Putamen (tissue), 1 donor: ENCODE measurements at regions not wholly inside any gene's neighbourhood (a gene's known extent, or its start where the extent isn't known, plus 50 kb on each side); places are given as distances from the start of the nearest gene placed in this dataset.

ENCODE experiments used
- DNase-seq: peaks from one replicate; pipeline ENCODE4 v3.0.0-alpha.2; 2016; ENCODE audit warnings: low spot score

DNA sequence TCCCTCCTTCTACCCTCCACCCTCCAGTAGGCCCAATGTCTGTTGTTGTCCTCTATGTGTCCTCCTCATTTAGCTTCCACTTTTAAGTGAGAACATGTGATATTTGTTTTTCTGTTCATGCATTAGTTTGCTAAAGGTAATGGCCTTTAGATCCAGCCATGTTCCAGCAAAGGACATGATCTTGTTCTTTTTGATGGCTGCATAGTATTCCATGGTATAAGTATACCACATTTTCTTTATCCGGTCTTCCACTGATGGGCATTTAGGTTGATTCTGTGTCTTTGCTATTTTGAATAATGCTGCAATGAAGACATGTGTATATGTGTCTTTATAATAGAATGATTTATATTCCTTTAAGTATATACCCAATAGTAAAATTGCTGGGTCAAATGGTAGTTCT lies 232.5 kb upstream of the PRR16 start:
- no peak for DNase-seq

DNA sequence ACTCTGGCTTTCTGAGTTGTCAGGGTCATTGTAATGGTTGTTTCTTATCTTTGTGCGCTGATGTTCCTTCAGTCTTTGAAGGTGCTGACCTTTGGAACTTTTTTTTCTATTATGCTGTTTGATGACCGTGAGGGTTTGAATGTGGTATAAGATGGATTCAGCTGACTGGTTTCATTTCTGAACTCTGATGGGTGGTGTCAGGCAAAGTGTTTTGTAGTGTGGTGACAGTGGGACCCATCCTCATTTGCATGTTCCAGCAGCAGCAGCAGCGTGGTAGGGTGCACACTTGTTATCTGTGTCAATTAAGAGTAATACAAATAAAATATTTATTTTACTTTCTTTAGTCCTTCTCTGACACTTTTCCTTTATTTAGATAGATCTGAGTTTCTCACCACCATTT lies 227.7 kb upstream of the PRR16 start:
- DNase-seq, result no peak

DNA sequence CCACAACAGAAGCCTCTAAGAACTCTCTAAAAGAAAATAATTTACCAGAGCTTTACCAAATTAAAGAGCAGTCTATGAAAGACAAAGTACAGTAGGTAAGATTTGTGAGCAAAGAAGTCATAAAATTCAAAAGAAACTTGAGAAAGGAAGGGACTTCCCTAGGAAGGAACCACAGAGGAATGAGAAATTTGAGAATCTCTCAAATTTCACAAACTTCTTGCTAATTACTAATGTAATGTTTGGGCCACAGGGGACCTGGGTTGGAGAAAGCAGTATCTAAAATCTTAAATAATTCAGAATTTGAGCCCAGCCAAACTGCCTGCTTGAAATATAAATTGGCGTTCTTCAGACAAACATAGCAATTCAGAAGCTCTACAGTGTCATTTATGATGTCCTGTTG lies 225.0 kb upstream of the PRR16 start:
- DNase-seq, result no peak

DNA sequence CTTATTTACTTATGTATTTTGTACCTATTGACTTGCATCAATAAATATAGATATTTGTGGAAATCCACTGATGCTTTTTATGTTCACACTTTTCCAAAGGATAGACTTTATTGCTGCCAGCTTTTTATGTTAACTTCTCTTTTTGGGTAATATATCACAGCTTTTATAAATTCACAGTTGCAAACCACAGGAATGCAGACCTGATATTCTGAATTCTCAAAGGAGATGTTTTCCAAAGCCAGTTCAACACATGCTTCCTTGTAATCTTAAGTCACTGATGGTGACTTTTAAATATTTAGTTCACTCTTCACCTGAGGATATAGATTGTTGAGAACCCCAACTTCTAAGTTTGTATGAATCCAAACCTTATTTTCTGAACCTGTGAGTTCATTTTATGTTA lies 223.4 kb upstream of the PRR16 start:
- no peak for DNase-seq

DNA sequence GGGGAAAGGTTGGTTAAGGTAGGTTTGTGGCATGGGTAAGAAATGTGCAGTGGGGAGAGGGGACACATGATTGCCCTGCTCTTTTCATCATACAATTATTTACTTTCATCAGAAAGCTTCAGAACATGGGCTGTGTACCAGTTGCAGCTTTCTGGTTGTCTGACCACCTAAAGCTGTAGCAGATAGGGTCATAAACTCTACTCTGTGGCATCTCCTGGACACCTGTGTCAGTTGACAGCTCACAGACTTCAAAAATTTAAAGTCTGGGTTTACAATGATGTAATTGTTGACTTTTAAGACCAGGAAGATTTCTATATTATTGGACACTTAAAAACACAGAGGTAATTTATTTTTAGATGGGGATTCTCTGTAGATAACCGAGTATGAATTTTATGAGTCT lies 222.7 kb upstream of the PRR16 start:
- DNase-seq, result no peak

DNA sequence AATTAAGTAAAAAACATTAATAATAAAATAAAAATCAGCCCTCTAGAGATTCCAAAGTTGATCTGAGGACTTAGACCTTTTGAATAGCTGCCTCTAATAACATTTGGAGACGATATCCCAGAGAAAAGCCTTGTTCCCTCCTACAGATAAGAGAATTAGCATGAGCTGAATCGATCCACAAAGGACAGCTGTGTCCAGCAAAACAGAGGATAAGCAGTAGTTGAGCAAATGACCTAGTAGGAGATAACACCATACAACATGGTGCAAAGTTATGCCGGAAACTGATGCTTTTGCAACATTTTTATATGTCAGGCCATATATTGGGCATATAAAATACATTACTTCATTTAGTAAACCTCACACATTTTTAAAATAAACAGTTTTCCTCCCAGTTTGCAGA lies 212.2 kb upstream of the PRR16 start:
- no peak for DNase-seq

DNA sequence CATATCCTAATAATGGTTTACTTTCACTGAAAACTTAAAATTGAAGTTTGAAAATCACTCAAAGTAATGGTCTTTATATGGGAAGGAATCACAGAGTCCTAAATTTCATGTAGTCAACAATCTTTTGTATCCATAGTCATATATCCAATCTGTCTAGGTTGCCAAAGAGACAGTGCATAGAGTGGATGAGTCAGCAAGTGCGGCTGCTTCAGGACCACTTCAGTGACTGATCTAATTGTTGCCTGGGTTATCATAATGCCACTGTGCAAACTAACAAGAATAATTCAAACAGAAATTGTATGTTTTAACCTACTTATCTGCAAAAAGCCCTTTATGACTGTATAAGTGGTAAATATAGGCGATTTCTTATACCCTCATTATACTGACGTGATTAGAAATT lies 211.3 kb upstream of the PRR16 start:
- DNase-seq, result no peak

DNA sequence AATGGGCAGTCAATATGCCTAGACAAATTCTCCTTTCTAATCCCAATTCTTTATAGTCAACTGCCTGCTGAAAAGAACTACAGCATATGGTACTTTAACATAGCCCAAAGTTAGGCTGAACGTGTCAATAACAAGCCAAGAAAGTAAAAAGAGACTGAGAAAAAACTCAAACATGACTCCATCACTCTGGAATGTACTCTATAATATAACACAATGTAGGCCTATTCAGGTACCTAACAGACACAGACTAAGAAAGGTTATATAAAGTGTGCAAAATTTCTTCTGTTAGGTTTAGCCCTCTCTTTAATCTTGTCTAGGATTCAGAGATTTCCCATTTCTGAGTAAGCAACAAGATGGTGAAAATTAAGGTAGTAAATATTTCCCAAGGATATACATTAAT lies 209.7 kb upstream of the PRR16 start:
- DNase-seq, result no peak

DNA sequence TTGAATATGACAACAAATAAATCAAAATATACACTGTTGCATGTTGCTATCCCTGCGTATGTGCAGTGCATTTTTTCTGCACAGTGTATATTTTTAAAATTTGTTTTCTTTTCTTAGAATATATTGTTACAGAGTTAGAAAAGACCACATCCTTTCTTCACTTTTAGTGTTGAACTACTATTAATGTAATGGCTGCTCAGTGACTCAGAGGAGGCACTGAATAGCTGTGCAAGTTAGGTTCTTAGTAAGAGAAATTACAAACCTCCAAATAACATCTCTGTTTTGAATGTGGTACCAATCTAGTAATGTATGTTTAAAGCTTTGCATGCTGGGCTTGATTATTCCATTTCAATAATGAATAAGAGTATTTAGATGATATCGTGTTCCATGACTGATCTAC lies 208.9 kb upstream of the PRR16 start:
- DNase-seq, result no peak

DNA sequence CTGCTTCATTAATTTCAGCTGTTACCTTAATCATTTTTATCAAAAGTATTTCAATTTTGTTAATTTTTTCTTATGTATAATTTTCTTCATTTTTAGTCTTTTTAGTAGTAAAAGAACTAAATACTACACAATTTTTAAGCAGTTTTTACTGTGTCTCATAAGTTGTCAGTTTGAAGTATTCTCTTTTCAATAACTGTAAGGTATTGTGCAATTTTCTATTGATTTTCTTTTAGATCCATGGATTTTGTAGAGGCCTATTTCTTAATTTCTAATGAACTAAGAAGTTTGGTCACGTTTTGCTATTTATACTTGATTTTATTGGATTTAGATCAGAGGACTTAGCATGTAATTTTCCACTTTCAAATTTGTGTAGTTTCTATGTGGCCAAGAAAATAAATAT lies 207.7 kb upstream of the PRR16 start:
- no peak for DNase-seq

DNA sequence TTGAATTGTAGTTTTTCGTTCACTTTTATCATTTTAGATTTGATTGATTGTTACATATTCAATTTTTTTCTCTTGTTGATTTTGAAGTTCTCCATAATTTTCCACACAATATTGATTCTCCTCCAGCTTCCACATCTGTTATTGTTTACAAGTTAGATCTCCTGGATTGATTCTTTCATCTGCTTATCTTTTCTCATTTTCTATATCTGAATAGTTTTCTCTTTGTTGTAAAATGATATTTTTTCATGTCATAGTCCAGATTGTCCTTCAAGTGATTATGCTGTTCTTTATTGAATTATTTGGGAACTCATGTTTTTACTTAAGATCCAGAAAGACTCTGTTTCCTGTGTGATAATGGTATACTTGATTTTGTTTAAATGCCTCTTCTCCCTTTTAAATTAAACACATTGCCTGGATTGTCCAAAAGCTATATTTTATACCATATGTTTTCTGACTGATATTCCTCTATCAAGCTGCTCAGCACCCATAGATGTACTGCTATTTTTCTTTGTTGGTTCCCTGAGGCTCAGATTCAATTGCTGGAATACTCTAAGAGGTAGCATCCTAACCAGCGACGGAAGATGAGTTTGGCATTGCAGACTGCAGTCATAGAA lies 206.6 kb upstream of the PRR16 start:
- no peak for DNase-seq

DNA sequence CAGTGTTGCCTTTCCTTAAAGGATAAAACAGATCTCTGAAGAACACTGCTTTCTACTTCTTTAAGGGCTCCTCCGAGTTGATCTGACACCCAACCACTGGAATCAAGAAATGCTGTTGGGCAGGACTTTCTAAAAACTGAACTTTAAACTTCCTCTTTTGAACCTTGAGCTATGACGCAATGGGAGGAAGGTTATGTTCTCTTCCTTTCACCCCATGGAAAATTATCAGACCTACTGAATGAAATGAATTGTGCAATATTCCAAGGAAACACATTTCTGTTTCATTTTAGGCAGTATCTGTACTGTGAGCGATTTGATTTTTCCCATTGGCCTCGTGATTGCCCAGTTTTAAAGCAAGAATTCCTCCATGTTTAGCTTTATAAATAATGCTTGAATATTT lies 206.0 kb upstream of the PRR16 start:
- no peak for DNase-seq

DNA sequence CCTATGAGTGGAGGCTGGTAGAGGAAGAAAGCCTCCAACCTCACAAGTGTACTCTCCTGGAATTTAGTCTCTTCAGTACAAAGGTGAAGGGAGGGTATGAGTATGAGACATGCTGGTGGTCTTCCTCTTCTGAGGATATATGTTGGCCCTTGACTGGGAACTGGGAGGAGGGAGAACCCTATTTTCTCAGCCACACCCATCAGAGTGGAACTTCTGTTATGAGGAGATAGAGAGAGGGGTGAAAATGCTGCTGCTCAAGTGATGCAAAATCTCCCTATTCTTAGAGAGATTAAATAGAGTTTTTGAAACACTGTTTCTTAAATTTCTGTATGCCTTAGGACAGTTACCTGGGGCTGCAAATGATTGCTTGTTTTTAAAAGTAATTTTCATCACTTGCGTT lies 203.4 kb upstream of the PRR16 start:
- DNase-seq, result no peak

DNA sequence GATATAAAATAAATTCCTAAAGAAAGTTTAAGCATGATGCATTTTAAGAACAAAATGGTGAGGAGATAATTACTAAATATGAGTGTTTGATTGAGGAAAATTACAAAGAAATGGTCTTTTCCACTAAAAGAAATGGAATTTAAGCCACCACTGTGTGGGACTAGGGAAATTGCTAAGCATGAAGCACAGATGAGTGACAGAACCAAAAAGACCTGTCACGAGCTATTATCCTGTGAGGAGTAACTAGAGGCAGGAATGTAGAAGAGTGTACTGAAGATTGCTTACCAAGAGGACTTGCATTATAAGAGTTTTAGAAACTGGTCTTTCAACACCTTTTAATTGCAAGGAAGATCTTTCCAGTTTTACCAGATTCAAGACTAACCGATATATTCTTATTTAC lies 193.6 kb upstream of the PRR16 start:
- DNase-seq, result no peak

DNA sequence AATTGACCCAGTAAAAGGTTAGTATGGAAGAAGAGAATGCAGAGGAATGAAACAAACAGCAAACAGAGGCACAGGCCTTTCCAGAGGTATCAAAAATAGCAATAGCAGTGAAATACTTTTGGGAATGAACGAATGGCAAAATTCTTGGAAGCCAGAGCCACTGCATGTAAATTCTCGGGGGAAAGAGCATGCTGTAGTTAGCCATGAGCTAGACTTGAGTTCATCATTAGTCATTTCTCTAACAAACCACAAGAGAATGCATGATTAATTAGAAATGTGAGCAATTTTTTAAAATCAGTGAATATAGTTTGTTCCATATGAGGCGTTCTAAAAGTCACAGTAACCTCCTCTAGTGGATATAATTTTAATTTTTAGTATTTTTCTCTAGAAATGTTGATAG lies 170.3 kb upstream of the PRR16 start:
- DNase-seq, result no peak

DNA sequence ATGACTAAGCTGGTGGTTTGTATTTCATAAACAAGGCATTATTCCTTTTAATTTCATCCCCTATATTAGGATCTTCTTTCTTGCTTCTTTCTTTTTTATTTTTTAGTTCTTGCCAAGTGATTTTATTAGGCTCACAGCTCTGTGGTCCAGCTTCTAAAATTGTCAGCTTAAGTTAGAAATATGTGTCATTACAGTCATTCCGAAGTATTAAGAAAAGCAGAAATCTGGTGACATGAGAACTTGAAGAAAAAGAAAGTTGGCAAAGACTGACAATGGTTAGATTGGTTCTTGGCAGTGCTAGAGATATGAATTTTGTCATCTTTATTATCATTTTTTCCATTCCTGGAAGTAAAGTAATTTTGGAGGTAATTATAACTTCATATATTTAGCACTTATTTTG lies 166.5 kb upstream of the PRR16 start:
- no peak for DNase-seq

DNA sequence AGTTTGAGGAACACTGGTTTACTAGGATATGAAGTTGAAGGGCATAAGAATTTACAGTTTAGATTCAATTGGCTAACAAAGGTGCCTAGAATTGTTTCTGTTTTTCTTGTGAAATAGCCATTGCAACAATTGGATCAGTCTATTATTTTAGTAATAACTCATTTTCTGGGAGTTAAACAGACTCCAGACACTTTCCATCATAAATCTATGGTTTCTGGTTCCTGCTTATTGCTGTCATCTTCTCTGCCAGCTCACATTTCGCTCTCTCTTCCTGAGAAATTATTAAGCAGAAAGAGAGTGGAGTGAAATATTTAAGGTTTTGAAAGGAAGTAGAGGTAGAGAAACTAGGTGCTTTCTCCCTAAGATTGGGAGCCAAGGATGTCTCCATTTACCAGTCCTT lies 165.1 kb upstream of the PRR16 start:
- DNase-seq, result no peak

DNA sequence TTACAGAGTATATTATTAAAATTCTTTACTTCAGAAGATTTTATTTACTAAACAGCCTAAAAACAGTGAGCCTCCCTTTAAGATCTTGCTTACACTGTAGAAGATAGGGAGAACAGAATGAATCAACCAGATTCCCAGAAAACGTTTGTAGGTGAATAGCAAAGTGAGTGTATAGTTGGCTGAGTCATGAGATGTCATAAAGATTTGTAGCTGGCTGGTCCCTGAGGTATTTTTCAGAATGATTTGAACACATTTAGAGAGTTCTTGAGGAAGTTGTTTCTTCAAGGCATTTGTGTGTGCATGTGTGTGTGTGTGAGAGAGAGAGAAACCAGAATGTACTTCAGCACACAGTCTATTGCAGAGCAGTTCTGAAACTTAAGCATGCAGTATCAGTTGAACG lies 159.4 kb upstream of the PRR16 start:
- DNase-seq, result no peak

DNA sequence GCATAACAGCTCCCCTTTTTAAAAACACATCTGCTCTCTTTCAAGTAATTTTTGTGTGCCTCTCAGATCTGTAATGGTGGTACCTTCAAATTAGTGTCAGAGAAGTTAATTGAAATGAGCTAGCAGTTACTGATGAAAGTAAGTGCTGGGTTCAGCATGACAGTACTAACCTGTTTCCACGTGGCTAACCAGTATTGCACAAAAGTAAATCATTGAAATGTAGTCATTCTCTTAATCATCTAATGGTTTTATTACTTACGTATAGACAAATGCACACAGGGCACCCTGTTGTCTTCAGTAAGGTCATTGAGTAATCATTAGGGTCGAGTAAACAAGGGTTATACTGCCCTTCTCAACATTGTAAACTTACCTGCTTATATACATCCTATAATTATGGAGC lies 157.8 kb upstream of the PRR16 start:
- no peak for DNase-seq

DNA sequence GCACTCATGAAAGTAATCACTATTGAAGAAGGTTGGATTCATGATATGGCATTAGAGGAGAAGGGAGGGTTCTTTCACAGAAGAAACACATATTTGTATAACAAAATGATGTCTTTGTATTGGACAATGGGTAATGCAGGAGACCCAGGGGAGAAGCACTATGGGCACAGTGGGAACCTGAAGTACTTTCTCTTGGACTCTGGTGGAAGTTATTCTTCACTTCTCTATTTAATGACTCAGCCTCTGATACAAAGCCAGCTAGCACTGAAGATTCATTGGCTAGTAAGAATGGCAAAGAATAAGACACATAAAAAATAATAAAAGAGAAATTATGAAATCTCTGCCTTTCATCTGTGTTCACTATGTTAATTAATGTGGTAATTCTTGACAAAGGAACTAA lies 149.9 kb upstream of the PRR16 start:
- DNase-seq, result no peak

DNA sequence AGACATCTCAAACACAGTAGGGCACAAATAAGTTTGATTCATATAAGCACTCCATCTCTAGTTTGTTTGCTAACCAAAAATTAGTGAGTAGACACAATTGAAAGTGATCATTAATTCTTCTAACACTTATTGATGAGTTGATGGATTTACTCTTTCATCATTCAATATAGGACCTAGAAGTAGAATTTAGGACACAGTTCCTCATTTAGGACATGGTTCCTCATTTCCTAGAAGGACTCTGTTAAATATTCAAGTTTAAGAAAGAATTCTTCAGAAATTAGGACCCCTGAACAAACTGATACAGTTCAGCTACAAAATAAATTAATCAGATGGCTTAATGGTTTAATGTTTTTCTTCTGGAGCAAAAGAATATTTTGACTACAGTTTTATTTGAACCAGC lies 143.5 kb upstream of the PRR16 start:
- no peak for DNase-seq

DNA sequence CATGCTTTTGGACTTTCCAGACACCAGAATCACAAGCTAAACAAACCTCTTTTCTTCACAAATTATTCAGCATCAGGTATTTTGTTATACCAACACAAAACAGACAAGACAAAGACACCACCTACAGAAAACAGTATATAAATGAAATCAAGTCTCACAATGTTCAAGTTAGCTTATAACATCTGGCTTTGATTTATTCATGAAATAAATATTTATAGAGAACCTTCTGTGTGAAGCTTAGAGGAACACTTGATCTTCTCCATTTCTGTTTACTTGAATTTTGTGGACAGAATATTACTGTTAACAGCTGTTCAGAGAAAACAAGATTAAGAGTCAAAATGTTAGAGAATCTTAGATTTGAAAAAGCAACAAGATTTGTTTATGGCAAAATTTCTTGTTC lies 137.4 kb upstream of the PRR16 start:
- DNase-seq, result no peak

DNA sequence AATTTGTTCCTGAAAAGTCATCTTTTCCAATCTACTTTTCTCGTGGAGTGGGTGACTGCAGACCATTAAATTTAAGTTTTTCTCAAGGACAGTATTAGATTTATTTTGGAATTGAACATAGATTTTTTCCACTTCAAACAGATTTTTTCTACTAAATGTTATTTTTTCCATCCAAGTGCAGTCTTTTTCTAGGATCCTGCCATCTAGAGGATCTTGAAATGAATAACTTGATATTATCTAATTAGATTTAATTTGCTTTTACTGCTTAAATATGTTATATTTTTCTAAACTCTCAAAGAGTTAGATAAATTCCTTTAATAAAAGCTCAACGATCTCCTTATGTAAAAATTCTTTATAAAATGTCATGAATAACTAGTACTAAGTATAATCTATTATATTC lies 136.9 kb upstream of the PRR16 start:
- DNase-seq, result no peak

DNA sequence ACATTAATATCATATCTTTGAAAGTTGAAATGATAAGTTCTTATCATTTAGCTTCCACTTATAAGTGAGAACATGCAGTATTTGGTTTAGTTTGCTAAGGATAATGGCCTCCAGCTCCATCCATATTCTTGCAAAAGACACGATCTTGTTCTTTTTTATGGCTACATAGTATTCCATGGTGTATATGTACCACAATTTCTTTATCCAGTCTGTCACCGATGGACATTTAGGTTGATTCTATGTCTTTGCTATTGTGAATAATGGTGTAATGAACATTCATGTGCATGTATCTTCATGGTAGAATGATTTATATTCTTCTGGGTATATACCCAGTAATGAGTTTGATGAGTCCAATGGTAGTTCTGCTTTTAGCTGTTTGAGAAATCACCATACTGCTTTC lies 135.0 kb upstream of the PRR16 start:
- no peak for DNase-seq

DNA sequence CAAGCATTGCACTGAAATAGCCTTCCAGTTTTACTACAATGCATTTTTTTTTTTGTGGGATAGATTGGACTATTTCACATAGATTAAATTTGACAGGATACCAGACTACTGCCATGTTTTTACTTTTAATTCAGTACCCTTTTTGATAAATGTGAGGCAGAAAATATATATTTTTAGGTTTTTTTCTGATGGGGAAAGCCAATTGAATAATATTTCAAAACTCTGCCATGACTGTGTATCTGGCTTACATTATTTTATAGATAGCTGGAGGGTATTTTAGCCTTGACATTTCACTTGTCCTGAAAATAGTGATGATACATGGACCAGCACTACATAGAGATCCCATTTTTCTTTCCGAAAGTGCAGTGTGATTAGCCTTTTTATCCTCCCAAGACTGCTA lies 133.5 kb upstream of the PRR16 start:
- no peak for DNase-seq
